Heart left ventricle (tissue), 13 donors: ENCODE measurements at regions not wholly inside any gene's neighbourhood (a gene's known extent, or its start where the extent isn't known, plus 50 kb on each side); places are given as distances from the start of the nearest gene placed in this dataset.

Source experiments
- POLR2A ChIP-seq, 2 donors: fragments of 450-650 bp; IDR thresholded peaks; one replicate each; pipeline ENCODE4 v1.6.1; 2017; ENCODE audit warnings: antibody characterized with exemption in 2 of 2, mild to moderate bottlenecking in 2 of 2, moderate library complexity in 2 of 2
- TF ChIP-seq, protein P1 (sequence below), 12 donors: fragments of 200-600 bp; sonication (generic) in 4 of 12; IDR thresholded peaks; one replicate each; pipeline versions ENCODE4 v1.5.0 to v1.8.0; 2018 to 2022; ENCODE audit warnings: antibody characterized with exemption in 12 of 12, mild to moderate bottlenecking in 5 of 12
- donor health status: ischemic (EF 13 %, LVEDD 7.1; RV severe dilation, severe dysfunction).
- donor health status: DM: no; HTN: yes; CAD: no.
- donor health status: DM: no; HTN: no; CAD: no.
- donor health status: ischemic (EF 25% LVEDD 6.9; RV normal size, moderate dysfunction).
- donor health status: ischemic (EF 25% LVEDD 5.7; RV mildly dilated, moderate dysfunction).
- donor health status: ischemic (EF 35%, LVEDD 5.7; RV mildly dilated, moderate dysfunction).
- donor health status: nonischemic (EF 11% LVEDD 7.7; RV severe dilation, severe dysfunction).
- donor health status: DM: yes; HTN: yes; CAD: no.
- donor health status: PGD.
- donor health status: ischemic (EF 29% LVEDD 5.4; RV normal size, mild dysfunction).
- donor health status: nonischemic (EF 23%, LVEDD 6.1; RV moderate dilation, normal function).

DNA sequence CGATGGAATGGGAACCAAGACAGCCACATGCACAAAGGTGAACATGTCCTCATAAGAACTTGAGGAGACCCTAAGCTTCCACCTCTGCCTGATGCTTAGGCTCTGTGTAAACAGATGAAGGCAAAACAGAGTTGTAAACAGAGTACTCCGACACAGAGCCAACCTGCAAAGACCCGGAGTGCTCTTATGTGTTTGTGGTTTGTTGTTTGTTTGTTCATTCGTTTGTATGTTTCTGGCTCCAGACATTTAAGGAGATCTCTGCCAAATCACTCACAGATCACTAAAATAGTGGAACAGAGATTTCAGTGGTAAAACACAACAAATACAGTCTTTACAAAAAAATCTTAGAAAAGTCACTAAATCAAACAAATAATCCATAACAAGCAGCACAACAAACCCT, 294.9 kb downstream of the EIPR1 start:
- TF ChIP-seq, protein P1, sequence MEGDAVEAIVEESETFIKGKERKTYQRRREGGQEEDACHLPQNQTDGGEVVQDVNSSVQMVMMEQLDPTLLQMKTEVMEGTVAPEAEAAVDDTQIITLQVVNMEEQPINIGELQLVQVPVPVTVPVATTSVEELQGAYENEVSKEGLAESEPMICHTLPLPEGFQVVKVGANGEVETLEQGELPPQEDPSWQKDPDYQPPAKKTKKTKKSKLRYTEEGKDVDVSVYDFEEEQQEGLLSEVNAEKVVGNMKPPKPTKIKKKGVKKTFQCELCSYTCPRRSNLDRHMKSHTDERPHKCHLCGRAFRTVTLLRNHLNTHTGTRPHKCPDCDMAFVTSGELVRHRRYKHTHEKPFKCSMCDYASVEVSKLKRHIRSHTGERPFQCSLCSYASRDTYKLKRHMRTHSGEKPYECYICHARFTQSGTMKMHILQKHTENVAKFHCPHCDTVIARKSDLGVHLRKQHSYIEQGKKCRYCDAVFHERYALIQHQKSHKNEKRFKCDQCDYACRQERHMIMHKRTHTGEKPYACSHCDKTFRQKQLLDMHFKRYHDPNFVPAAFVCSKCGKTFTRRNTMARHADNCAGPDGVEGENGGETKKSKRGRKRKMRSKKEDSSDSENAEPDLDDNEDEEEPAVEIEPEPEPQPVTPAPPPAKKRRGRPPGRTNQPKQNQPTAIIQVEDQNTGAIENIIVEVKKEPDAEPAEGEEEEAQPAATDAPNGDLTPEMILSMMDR (IDR thresholded peaks at IDR 0.05) = no peak
- TF ChIP-seq POLR2A (IDR thresholded peaks at IDR 0.05) = no peak
